H1 (cell line): ENCODE measurements at regions not wholly inside any gene's neighbourhood (a gene's known extent, or its start where the extent isn't known, plus 50 kb on each side); places are given as distances from the start of the nearest gene placed in this dataset.

Source experiments
- ASH2L ChIP-seq: fragments of 200-600, 300-600 bp; sonication (generic); IDR thresholded peaks from one replicate; pipeline ENCODE4 v1.7.1; 2017; ENCODE audit warnings: low read length
- KDM1A ChIP-seq: fragments of 200-600, 300-600 bp; sonication (generic); IDR thresholded peaks from 2 replicates; pipeline ENCODE4 v1.7.1; 2016; ENCODE audit warnings: mild to moderate bottlenecking, low read length, borderline replicate concordance
- KDM5A ChIP-seq: fragments of 200-600 bp; IDR thresholded peaks from 2 replicates; pipeline ENCODE4 v1.7.1; 2012; ENCODE audit warnings: mild to moderate bottlenecking, low read length, inconsistent platforms, mixed read lengths
- POU5F1 ChIP-seq: IDR thresholded peaks from 2 replicates; pipeline ENCODE4 v1.6.1; 2011; ENCODE audit warnings: low read depth, mild to moderate bottlenecking, low read length, moderate library complexity
- TBP ChIP-seq: IDR thresholded peaks from 2 replicates; pipeline ENCODE4 v1.6.1; 2011; ENCODE audit warnings: low read depth, low read length, improper control_type of control experiment
- TF ChIP-seq, protein P1 (sequence below), 3 experiments: IDR thresholded peaks; 1 replicate in 2 of 3; 2 replicates in 1 of 3; pipeline versions ENCODE4 v1.5.1 to v1.6.1; 2011; ENCODE audit warnings: low read length in 3 of 3, mild to moderate bottlenecking in 3 of 3, inconsistent platforms in 2 of 3, low read depth in 1 of 3, moderate library complexity in 1 of 3; ENCODE audit not compliant: insufficient read depth in 1 of 3; ENCODE audit errors: control extremely low read depth in 1 of 3

DNA sequence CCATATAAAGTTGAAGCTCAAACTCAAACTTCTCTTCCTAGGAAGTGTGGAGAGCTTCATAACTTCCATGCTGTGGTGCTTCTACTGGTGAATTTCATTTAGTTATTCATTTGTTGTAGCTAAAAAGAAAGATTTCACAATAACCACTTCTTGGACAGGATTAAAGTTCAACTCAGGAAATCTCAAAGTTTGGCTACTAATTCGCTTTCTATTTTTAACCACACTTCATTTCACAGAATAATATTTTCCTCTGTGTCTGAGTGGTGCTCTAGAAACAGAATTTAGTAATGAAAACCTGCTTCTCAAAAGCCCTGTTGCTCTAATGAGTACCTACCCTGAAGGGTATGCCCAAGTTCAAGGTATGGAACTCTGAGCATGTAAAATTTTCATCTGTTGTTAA lies 73.9 kb downstream of the ACTBL2 start:
- no peak for TF ChIP-seq ASH2L
- TF ChIP-seq POU5F1 = no peak
- TF ChIP-seq TBP = no peak
- TF ChIP-seq, protein P1, sequence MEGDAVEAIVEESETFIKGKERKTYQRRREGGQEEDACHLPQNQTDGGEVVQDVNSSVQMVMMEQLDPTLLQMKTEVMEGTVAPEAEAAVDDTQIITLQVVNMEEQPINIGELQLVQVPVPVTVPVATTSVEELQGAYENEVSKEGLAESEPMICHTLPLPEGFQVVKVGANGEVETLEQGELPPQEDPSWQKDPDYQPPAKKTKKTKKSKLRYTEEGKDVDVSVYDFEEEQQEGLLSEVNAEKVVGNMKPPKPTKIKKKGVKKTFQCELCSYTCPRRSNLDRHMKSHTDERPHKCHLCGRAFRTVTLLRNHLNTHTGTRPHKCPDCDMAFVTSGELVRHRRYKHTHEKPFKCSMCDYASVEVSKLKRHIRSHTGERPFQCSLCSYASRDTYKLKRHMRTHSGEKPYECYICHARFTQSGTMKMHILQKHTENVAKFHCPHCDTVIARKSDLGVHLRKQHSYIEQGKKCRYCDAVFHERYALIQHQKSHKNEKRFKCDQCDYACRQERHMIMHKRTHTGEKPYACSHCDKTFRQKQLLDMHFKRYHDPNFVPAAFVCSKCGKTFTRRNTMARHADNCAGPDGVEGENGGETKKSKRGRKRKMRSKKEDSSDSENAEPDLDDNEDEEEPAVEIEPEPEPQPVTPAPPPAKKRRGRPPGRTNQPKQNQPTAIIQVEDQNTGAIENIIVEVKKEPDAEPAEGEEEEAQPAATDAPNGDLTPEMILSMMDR (IDR thresholded peaks at IDR 0.05; ENCODE audit: control extremely low read depth in 1 of 3, insufficient read depth in 1 of 3, low read depth in 1 of 3, low read length in 3 of 3) = no peak
- no peak for TF ChIP-seq KDM5A
- TF ChIP-seq KDM1A = no peak
